ENCODE measurements at regions not wholly inside any gene's neighbourhood (a gene's known extent, or its start where the extent isn't known, plus 50 kb on each side); places are given as distances from the start of the nearest gene placed in this dataset.
"Not testable (repeated sequence)": the region's sequence is repeated elsewhere in the genome, so short reads cannot be mapped to it uniquely, and the experiment has no call there.

DNA sequence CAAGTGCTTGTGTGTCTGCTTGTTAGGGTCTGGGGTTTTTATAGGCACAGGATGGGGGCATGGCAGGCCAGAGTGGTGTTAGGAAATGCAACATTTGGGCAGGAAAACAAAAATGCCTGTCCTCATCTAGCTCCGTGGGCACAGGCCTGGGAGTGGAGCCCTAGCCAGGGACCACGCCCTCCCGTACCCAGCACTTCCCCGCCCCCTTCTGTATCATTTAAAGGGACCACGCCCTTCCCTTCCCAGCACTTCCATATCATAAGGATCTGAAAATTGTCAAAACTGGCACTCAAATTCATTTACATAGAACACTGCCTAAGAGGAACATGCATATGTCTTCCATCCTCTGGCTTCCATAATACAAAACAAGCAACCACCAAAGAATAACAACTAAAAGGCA, 185.8 kb downstream of the B3GLCT start:
- no peaks in the 10 kb centered on the region for H3K36me3 ChIP-seq
- no peak overlapping the region for H3K27ac ChIP-seq
- no peaks in the 10 kb centered on the region for H3K27me3 ChIP-seq
- no peaks in the 10 kb centered on the region for H3K4me1 ChIP-seq
- ATAC-seq (no peak), DNase-seq (no peak), FAIRE-seq (no peak)
- TF ChIP-seq, protein P1, sequence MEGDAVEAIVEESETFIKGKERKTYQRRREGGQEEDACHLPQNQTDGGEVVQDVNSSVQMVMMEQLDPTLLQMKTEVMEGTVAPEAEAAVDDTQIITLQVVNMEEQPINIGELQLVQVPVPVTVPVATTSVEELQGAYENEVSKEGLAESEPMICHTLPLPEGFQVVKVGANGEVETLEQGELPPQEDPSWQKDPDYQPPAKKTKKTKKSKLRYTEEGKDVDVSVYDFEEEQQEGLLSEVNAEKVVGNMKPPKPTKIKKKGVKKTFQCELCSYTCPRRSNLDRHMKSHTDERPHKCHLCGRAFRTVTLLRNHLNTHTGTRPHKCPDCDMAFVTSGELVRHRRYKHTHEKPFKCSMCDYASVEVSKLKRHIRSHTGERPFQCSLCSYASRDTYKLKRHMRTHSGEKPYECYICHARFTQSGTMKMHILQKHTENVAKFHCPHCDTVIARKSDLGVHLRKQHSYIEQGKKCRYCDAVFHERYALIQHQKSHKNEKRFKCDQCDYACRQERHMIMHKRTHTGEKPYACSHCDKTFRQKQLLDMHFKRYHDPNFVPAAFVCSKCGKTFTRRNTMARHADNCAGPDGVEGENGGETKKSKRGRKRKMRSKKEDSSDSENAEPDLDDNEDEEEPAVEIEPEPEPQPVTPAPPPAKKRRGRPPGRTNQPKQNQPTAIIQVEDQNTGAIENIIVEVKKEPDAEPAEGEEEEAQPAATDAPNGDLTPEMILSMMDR (IDR thresholded peaks at IDR 0.05): no peak
- no peaks in the 10 kb centered on the region for H3K9me3 ChIP-seq
- H3K4me3 ChIP-seq: no peak overlapping the region
- WGBS, 2 donors: 46 to 60% methylated on average over 5 of the region's 5 CpGs
- intact Hi-C loops (cut with DNase I): no loop called here

DNA sequence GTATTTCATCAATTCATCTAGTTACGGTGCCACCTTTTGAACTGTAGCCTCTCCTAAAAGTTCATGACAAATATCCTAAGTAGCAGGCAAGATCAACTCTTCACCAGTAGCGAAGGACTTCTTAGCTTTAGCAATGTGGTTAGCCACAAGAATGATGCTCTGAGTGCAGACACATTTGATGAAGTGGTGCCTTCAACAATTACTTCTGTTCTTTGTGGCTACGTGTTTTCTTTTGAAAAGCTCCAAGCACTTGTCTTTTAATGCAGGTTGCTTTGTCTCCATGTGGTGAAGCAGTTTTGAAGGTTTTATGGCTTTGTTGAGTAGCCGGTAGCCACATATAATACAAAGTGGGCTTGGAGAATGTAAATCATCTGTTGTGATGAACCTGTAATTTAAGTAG, 194.7 kb downstream of the B3GLCT start:
- H3K27me3 ChIP-seq: no peaks in the 10 kb centered on the region
- DNase-seq (no peak), FAIRE-seq (no peak), ATAC-seq (no peak)
- 71 to 73% methylated on average over 4 of the region's 4 CpGs for WGBS, 2 donors
- no peaks in the 10 kb centered on the region for H3K4me1 ChIP-seq
- H3K27ac ChIP-seq: no peak overlapping the region
- H3K36me3 ChIP-seq: no peaks in the 10 kb centered on the region
- intact Hi-C loops (cut with DNase I): no loop called here
- no peaks in the 10 kb centered on the region for H3K9me3 ChIP-seq
- no peak overlapping the region for H3K4me3 ChIP-seq
- TF ChIP-seq, protein P1 (IDR thresholded peaks at IDR 0.05): no peak

DNA sequence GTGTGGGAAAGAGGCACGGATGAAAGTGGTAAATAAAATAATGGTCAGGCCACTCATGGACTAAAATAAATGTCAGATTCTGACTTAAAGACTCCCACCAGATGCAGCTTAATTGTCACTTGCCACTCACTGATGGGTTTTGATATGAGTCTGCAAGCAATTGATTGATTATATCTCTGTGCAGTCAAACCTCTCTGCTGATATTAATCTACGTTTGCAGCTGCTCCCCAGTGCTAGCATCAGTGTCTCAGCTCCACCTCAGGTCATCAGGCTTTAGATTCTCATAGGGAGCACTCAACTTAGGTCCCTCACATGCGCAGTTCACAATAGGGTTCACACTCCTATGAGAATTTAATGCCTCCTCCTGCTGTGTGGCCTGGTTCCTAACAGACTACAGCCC, 195.3 kb downstream of the B3GLCT start:
- DNase-seq: no peak
- Histone ChIP-seq H3K27me3 (no peaks in the 10 kb centered on the region), H3K4me3 (no peak overlapping the region), H3K36me3 (no peaks in the 10 kb centered on the region), H3K4me1 (no peaks in the 10 kb centered on the region), H3K9me3 (no peaks in the 10 kb centered on the region), H3K27ac (no peak overlapping the region)
- TF ChIP-seq, protein P1 (IDR thresholded peaks at IDR 0.05): no peak
- ATAC-seq: no peak
- WGBS, 2 donors: 66 to 71% methylated on average over 3 of the region's 3 CpGs
- FAIRE-seq: no peak
- intact Hi-C loops (cut with DNase I): no loop called here

DNA sequence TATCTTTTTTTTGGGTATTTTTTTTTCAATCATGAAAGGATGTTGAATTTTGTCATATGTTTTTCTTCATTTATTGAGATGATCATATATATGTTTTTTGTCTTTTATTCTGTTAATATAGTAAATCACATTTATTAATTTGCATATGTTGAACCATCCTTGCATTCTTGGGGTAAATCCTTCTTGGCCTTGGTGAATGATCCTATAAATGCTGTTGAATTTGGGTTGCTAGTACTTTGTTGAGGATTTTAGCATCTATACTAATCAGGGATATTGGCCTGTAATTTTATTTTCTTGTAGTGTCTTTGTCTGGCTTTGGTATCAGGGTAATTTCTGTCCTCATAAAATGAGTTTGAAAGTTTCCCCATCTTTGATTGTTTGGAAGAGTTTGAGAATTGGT, 199.9 kb downstream of the B3GLCT start:
- Histone ChIP-seq H3K4me1 (no peaks in the 10 kb centered on the region), H3K4me3 (no peak overlapping the region), H3K9me3 (no peaks in the 10 kb centered on the region), H3K36me3 (no peaks in the 10 kb centered on the region), H3K27me3 (no peaks in the 10 kb centered on the region), H3K27ac (no peak overlapping the region)
- ATAC-seq (no peak), DNase-seq (no peak), FAIRE-seq (no peak)
- TF ChIP-seq, protein P1 (IDR thresholded peaks at IDR 0.05): no peak
- intact Hi-C loops (cut with DNase I): no loop called here

DNA sequence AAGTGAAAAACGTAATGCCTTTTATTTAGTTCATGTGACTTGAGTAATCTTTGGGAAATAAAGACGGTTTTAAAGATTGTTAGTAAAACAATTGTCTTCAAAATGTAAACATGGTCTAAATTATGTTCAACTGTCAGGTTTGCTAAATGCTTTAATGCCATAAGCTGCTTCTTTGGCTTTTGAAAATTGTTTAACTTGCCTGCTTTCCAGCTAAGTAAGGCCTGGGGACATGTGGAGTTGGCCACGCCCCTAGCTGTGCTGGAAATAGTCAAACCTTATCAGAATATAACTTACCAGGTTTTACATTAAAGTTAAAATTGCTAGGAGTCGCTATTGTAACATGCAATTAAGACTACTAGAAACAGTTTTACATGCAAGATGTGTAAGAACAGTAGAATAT, 203.9 kb downstream of the B3GLCT start:
- H3K36me3 ChIP-seq; FAIRE-seq; H3K27me3 ChIP-seq; H3K4me1 ChIP-seq; intact Hi-C loops (cut with DNase I); H3K4me3 ChIP-seq; H3K9me3 ChIP-seq; H3K27ac ChIP-seq; ATAC-seq; DNase-seq: not testable (repeated sequence)
- WGBS, 2 donors: 64 to 74% methylated on average over 4 of the region's 4 CpGs

DNA sequence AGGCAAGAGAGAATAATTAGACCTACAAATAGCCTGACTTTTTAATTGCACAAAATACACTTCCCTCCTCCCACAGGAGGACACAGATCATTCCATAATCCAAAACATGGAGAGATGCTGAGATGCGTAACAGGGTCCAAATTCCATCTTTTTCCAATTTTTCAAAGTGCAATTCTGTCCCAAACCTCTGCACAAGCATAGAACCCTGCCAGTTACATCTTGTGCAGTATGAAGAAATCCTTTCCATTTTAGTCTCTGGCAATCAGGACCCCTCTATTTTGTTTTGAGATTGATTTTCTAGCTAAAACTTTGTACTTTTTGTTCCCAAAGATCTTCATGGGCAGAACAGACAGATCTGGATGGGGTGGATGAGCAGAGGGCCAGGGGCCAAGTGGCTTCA, 209.2 kb downstream of the B3GLCT start:
- FAIRE-seq (no peak), DNase-seq (no peak)

More for the DNA sequence above, 209.2 kb downstream of the B3GLCT start:
- no peak for ATAC-seq
- intact Hi-C loops (cut with DNase I): no loop called here
- WGBS, 2 donors: 77 to 82% methylated on average over 1 of the region's 1 CpG
- no peak overlapping the region for H3K4me3 ChIP-seq
- H3K36me3 ChIP-seq: no peaks in the 10 kb centered on the region
- no peaks in the 10 kb centered on the region for H3K4me1 ChIP-seq
- H3K9me3 ChIP-seq: no peaks in the 10 kb centered on the region
- H3K27ac ChIP-seq: no peak overlapping the region
- TF ChIP-seq, protein P1 (IDR thresholded peaks at IDR 0.05): no peak
- H3K27me3 ChIP-seq: no peaks in the 10 kb centered on the region

All from pancreas (tissue), 10 donors.